HCT116 (cell line): ENCODE measurements at regions not wholly inside any gene's neighbourhood (a gene's known extent, or its start where the extent isn't known, plus 50 kb on each side); places are given as distances from the start of the nearest gene placed in this dataset.

Experiments used
- ATAC-seq: fragments of 200-7000 bp; cut with Tn5 transposase; 2 replicates; pipeline ENCODE4 v1.9.1; 2020; ENCODE audit warnings: mild to moderate bottlenecking, moderate library complexity
- BruUV-seq: library from RNA; stranded (reverse); fragments of 400-500 nt; replicated peaks from 2 replicates; lab custom pipeline; 2021; lab: Mats Ljungman, UMichigan
- CTCF ChIA-PET: fragments of 300-600 bp; sonication (Branson Sonifier 250); formaldehyde crosslinking; loops from one replicate; lab custom pipeline; 2021; ENCODE audit warnings: antibody characterized with exemption; lab: Charles Lee
- POLR2A ChIA-PET: fragments of 300-600, 350-600 bp; sonication (Branson Sonifier 250); formaldehyde crosslinking; loops from one replicate; lab custom pipeline; 2021; ENCODE audit warnings: antibody characterized with exemption; lab: Charles Lee
- RAD21 ChIA-PET, 2 experiments: fragments of 300-600 bp; sonication (Branson Sonifier 250); formaldehyde crosslinking; loops; one replicate each; lab custom pipeline; 2023; ENCODE audit warnings: low total read pairs in 2 of 2; ENCODE audit not compliant: uncharacterized antibody in 2 of 2, unreplicated experiment in 2 of 2, low non-redundant PET in 1 of 2; lab: Charles Lee
- DNase-seq: peaks from one replicate; pipeline ENCODE4 v3.0.0-alpha.2; 2010; ENCODE audit warnings: low read depth, low spot score
- H2AFZ ChIP-seq: fragments of 200-600 bp; shearing (Covaris generic), sonication (generic); 2 replicates; pipeline ENCODE4 v1.6.1; 2017; ENCODE audit warnings: low read depth, mixed run types, mixed read lengths, antibody characterized with exemption, low read length; ENCODE audit not compliant: poor library complexity, severe bottlenecking
- H3K27ac ChIP-seq: 2 replicates; pipeline ENCODE4 v1.5.1; 2012; ENCODE audit warnings: low read depth, low read length
- H3K27me3 ChIP-seq: fragments of 200-600 bp; sonication (generic); 2 replicates; pipeline ENCODE4 v1.6.1; 2016; ENCODE audit warnings: mixed run types, low read length, mixed read lengths; ENCODE audit not compliant: insufficient read depth
- H3K36me3 ChIP-seq, 2 experiments: fragments of 200-500 bp in 1 of 2; fragments of 200-600 bp in 1 of 2; sonication (Bioruptor generic) in 1 of 2; sonication (generic) in 1 of 2; 2 replicates each; pipeline versions ENCODE4 v1.5.1 to v1.6.1; 2014 to 2016; ENCODE audit warnings: low read length in 2 of 2, inconsistent platforms in 1 of 2, mixed read lengths in 1 of 2, mixed run types in 1 of 2; ENCODE audit not compliant: insufficient read depth in 2 of 2, control insufficient read depth in 1 of 2
- H3K4me1 ChIP-seq, 2 experiments: fragments of 200-600 bp in 1 of 2; sonication (generic) in 1 of 2; 2 replicates each; pipeline versions ENCODE4 v1.5.1 to v1.6.1; 2012 to 2017; ENCODE audit warnings: low read length in 2 of 2, inconsistent platforms in 1 of 2, mild to moderate bottlenecking in 1 of 2, mixed read lengths in 1 of 2, mixed run types in 1 of 2, moderate library complexity in 1 of 2; ENCODE audit not compliant: insufficient read depth in 2 of 2, control insufficient read depth in 1 of 2
- H3K4me2 ChIP-seq: fragments of 200-600 bp; sonication (generic); 2 replicates; pipeline ENCODE4 v1.6.1; 2017; ENCODE audit warnings: mixed run types, low read length, mixed read lengths
- H3K4me3 ChIP-seq, 2 experiments: fragments of 200-600 bp in 1 of 2; sonication (generic) in 1 of 2; replicated peaks in 1 of 2; 2 replicates each; pipeline ENCODE4 v1.5.1; 2011 to 2016; ENCODE audit warnings: low read length in 2 of 2, control low read depth in 1 of 2, low read depth in 1 of 2, mild to moderate bottlenecking in 1 of 2, mixed read lengths in 1 of 2, mixed run types in 1 of 2
- H3K79me2 ChIP-seq: fragments of 200-600 bp; sonication (generic); 2 replicates; pipeline ENCODE4 v1.6.1; 2017; ENCODE audit warnings: mild to moderate bottlenecking, mixed run types, low read length, moderate library complexity, mixed read lengths; ENCODE audit not compliant: insufficient read depth
- H3K9ac ChIP-seq: fragments of 200-600 bp; sonication (generic); 2 replicates; pipeline ENCODE4 v1.6.1; 2016; ENCODE audit warnings: low read length, mixed read lengths
- H3K9me2 ChIP-seq: fragments of 200-600 bp; sonication (generic), shearing (Covaris generic); 2 replicates; pipeline ENCODE4 v1.6.1; 2017; ENCODE audit warnings: mixed run types, mild to moderate bottlenecking, moderate library complexity; ENCODE audit not compliant: insufficient read depth
- H3K9me3 ChIP-seq, 2 experiments: fragments of 200-500 bp in 1 of 2; fragments of 200-600 bp in 1 of 2; sonication (Bioruptor generic) in 1 of 2; sonication (generic) in 1 of 2; 2 replicates each; pipeline ENCODE4 v1.6.1; 2014 to 2017; ENCODE audit warnings: low read length in 2 of 2, mixed read lengths in 2 of 2, inconsistent platforms in 1 of 2, low read depth in 1 of 2, mild to moderate bottlenecking in 1 of 2, mixed run types in 1 of 2, moderate library complexity in 1 of 2; ENCODE audit not compliant: control insufficient read depth in 1 of 2, insufficient read depth in 1 of 2
- H4K20me1 ChIP-seq: fragments of 200-600 bp; sonication (generic), shearing (Covaris generic); 2 replicates; pipeline ENCODE4 v1.6.1; 2017; ENCODE audit warnings: mixed run types, mild to moderate bottlenecking, moderate library complexity; ENCODE audit not compliant: insufficient read depth
- CBX3 ChIP-seq: IDR thresholded peaks from 2 replicates; pipeline ENCODE4 v1.6.1; 2012; ENCODE audit warnings: low read depth
- CEBPB ChIP-seq: IDR thresholded peaks from 2 replicates; pipeline ENCODE4 v1.6.1; 2012; ENCODE audit warnings: low read depth
- CTCF ChIP-seq, 3 experiments: fragments of 200-600 bp in 1 of 3; sonication (generic) in 1 of 3; IDR thresholded peaks in 2 of 3; conservative IDR thresholded peaks in 1 of 3; 2 replicates each; pipeline ENCODE4 v1.5.1; 2012 to 2017; ENCODE audit warnings: low read depth in 2 of 3, low read length in 2 of 3, antibody characterized with exemption in 1 of 3, borderline replicate concordance in 1 of 3, control low read depth in 1 of 3, mild to moderate bottlenecking in 1 of 3, mixed read lengths in 1 of 3, mixed run types in 1 of 3, moderate library complexity in 1 of 3; ENCODE audit not compliant: insufficient read depth in 1 of 3
- ELF1 ChIP-seq: IDR thresholded peaks from 2 replicates; pipeline ENCODE4 v1.6.1; 2012; ENCODE audit warnings: low read depth, borderline replicate concordance
- EZH2 ChIP-seq: fragments of 200-600 bp; sonication (generic); IDR thresholded peaks from 2 replicates; pipeline ENCODE4 v1.6.1; 2017; ENCODE audit warnings: antibody characterized with exemption, mixed run types
- EZH2phosphoT487 ChIP-seq: fragments of 200-600 bp; IDR thresholded peaks from 2 replicates; pipeline ENCODE4 v1.6.1; 2018; ENCODE audit warnings: antibody characterized with exemption, borderline replicate concordance
- FOSL1 ChIP-seq: IDR thresholded peaks from 2 replicates; pipeline ENCODE4 v1.6.1; 2012; ENCODE audit warnings: low read depth
- JUND ChIP-seq: IDR thresholded peaks from 2 replicates; pipeline ENCODE4 v1.6.1; 2012
- MAX ChIP-seq: IDR thresholded peaks from 2 replicates; pipeline ENCODE4 v1.6.1; 2012
- RAD21 ChIP-seq: IDR thresholded peaks from 2 replicates; pipeline ENCODE4 v1.6.1; 2012; ENCODE audit warnings: low read depth, mild to moderate bottlenecking
- SIN3A ChIP-seq: IDR thresholded peaks from 2 replicates; pipeline ENCODE4 v1.6.1; 2012; ENCODE audit warnings: low read depth
- SP1 ChIP-seq: IDR thresholded peaks from 2 replicates; pipeline ENCODE4 v1.6.1; 2012; ENCODE audit warnings: low read depth
- SRF ChIP-seq: IDR thresholded peaks from 2 replicates; pipeline ENCODE4 v1.6.1; 2012; ENCODE audit warnings: low read depth
- TCF7L2 ChIP-seq: IDR thresholded peaks from 2 replicates; pipeline ENCODE4 v1.7.0; 2011; ENCODE audit warnings: borderline replicate concordance, inconsistent platforms; ENCODE audit not compliant: insufficient read depth, insufficient read length; ENCODE audit errors: extremely low read depth
- YY1 ChIP-seq: IDR thresholded peaks from 2 replicates; pipeline ENCODE4 v1.6.1; 2011; ENCODE audit warnings: low read length, low read depth, moderate library complexity, mild to moderate bottlenecking; ENCODE audit not compliant: insufficient replicate concordance; ENCODE audit errors: extremely low read depth
- ZFX ChIP-seq: fragments of 450-650 bp; IDR thresholded peaks from 2 replicates; pipeline ENCODE4 v1.6.1; 2017
- ZNF274 ChIP-seq: fragments of 200-500 bp; sonication (Bioruptor generic); IDR thresholded peaks from 2 replicates; pipeline ENCODE4 v1.6.1; 2014; ENCODE audit warnings: mild to moderate bottlenecking, low read depth, low read length, inconsistent platforms
- intact Hi-C: fragments of 100-400 bp; cut with micrococcal nuclease; formaldehyde crosslinking; loops from 2 replicates; pipeline ENCODE4 v1.10.0; 2022
- TF ChIP-seq, protein P1 (sequence below): IDR thresholded peaks from 2 replicates; pipeline ENCODE4 v1.6.1; 2012; ENCODE audit warnings: low read depth
- TF ChIP-seq, protein P2 (sequence below): IDR thresholded peaks from 2 replicates; pipeline ENCODE4 v1.6.1; 2012
- TF ChIP-seq, protein P3 (sequence below): IDR thresholded peaks from 2 replicates; pipeline ENCODE4 v1.6.1; 2011; ENCODE audit warnings: mild to moderate bottlenecking, low read length, moderate library complexity; ENCODE audit not compliant: insufficient replicate concordance; ENCODE audit errors: extremely low read depth

- Histone ChIP-seq H3K27ac (no peak overlapping the region), H3K9ac (no peak overlapping the region), H3K9me3 (no peaks in the 10 kb centered on the region), H3K4me1 (no peaks in the 10 kb centered on the region), H4K20me1 (no peaks in the 10 kb centered on the region), H3K4me3 (no peak overlapping the region), H3K79me2 (no peaks in the 10 kb centered on the region), H2AFZ (no peak overlapping the region), H3K4me2 (no peak overlapping the region), H3K9me2 (no peaks in the 10 kb centered on the region), H3K27me3 (no peaks in the 10 kb centered on the region), H3K36me3 (no peaks in the 10 kb centered on the region)
- DNase-seq, result no peak
- ChIA-PET CTCF (no interaction called here), RAD21 (no interaction called here), POLR2A (no interaction called here)
- BruUV-seq, result no TSS peak
- ATAC-seq, result no peak
- intact Hi-C loops, result no loop called here
- TF ChIP-seq CTCF (IDR thresholded peaks at IDR 0.05 in 2 of 3, conservative IDR thresholded peaks at IDR 0.05 in 1 of 3; ENCODE audit: borderline replicate concordance in 1 of 3, insufficient read depth in 1 of 3, low read depth in 2 of 3, low read length in 2 of 3) (no peak), TCF7L2 (no peak), YY1 (no peak), MAX (no peak), ZFX (no peak), EZH2 (no peak), SRF (no peak), EZH2phosphoT487 (no peak), JUND (no peak), RAD21 (no peak), SP1 (no peak), ELF1 (no peak), FOSL1 (no peak), ZNF274 (no peak), CBX3 (no peak), SIN3A (no peak), CEBPB (no peak)
- TF ChIP-seq, protein P1, sequence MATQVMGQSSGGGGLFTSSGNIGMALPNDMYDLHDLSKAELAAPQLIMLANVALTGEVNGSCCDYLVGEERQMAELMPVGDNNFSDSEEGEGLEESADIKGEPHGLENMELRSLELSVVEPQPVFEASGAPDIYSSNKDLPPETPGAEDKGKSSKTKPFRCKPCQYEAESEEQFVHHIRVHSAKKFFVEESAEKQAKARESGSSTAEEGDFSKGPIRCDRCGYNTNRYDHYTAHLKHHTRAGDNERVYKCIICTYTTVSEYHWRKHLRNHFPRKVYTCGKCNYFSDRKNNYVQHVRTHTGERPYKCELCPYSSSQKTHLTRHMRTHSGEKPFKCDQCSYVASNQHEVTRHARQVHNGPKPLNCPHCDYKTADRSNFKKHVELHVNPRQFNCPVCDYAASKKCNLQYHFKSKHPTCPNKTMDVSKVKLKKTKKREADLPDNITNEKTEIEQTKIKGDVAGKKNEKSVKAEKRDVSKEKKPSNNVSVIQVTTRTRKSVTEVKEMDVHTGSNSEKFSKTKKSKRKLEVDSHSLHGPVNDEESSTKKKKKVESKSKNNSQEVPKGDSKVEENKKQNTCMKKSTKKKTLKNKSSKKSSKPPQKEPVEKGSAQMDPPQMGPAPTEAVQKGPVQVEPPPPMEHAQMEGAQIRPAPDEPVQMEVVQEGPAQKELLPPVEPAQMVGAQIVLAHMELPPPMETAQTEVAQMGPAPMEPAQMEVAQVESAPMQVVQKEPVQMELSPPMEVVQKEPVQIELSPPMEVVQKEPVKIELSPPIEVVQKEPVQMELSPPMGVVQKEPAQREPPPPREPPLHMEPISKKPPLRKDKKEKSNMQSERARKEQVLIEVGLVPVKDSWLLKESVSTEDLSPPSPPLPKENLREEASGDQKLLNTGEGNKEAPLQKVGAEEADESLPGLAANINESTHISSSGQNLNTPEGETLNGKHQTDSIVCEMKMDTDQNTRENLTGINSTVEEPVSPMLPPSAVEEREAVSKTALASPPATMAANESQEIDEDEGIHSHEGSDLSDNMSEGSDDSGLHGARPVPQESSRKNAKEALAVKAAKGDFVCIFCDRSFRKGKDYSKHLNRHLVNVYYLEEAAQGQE, result no peak
- TF ChIP-seq, protein P2, sequence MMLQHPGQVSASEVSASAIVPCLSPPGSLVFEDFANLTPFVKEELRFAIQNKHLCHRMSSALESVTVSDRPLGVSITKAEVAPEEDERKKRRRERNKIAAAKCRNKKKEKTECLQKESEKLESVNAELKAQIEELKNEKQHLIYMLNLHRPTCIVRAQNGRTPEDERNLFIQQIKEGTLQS, result no peak
- TF ChIP-seq, protein P3, sequence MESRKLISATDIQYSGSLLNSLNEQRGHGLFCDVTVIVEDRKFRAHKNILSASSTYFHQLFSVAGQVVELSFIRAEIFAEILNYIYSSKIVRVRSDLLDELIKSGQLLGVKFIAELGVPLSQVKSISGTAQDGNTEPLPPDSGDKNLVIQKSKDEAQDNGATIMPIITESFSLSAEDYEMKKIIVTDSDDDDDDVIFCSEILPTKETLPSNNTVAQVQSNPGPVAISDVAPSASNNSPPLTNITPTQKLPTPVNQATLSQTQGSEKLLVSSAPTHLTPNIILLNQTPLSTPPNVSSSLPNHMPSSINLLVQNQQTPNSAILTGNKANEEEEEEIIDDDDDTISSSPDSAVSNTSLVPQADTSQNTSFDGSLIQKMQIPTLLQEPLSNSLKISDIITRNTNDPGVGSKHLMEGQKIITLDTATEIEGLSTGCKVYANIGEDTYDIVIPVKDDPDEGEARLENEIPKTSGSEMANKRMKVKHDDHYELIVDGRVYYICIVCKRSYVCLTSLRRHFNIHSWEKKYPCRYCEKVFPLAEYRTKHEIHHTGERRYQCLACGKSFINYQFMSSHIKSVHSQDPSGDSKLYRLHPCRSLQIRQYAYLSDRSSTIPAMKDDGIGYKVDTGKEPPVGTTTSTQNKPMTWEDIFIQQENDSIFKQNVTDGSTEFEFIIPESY, result no peak
- TF ChIP-seq, all 23 proteins: peak for 0
These were observed 295.4 kb upstream of the ESRRG start for GRCh38 chr1:217018648-217019047.
